Activated CD4-positive, alpha-beta T cell treated with anti-CD3 and anti-CD28 coated beads for 4 hours (primary cell): ENCODE measurements at regions not wholly inside any gene's neighbourhood (a gene's known extent, or its start where the extent isn't known, plus 50 kb on each side); places are given as distances from the start of the nearest gene placed in this dataset.
A peak's percentile ranks its signal among the peaks of the same experiment; 100 is the strongest.
"Not testable (repeated sequence)": the region's sequence is repeated elsewhere in the genome, so short reads cannot be mapped to it uniquely, and the experiment has no call there.

Source experiments
- DNase-seq, 2 donors: peaks; one replicate each; pipeline ENCODE4 v3.0.0-alpha.2; 2020

GRCh38 chr2:84038866-84039265 is 420.2 kb downstream of the SUCLG1 start:
- DNase-seq = no peak

- DNase-seq = no peak
These were observed 425.6 kb downstream of the SUCLG1 start for GRCh38 chr2:84033347-84033974.

GRCh38 chr2:84031312-84032050 is 427.6 kb downstream of the SUCLG1 start:
- no peak for DNase-seq

- DNase-seq = no peak
These were observed 429.0 kb downstream of the SUCLG1 start for GRCh38 chr2:84029903-84030575.

GRCh38 chr2:84026818-84027217 is 432.3 kb downstream of the SUCLG1 start:
- no peak for DNase-seq

- peak in 1 of 2 donors; percentile 7 for DNase-seq
These were observed 436.2 kb downstream of the SUCLG1 start for GRCh38 chr2:84022810-84023431.

- no peak for DNase-seq
These were observed 442.1 kb downstream of the SUCLG1 start for GRCh38 chr2:84017010-84017409.

GRCh38 chr2:84016183-84016582 is 442.9 kb downstream of the SUCLG1 start:
- DNase-seq = no peak

- DNase-seq = no peak
These were observed 461.2 kb downstream of the SUCLG1 start for GRCh38 chr2:83997889-83998288.

- no peak for DNase-seq
These were observed 464.4 kb downstream of the SUCLG1 start for GRCh38 chr2:83994633-83995179.

GRCh38 chr2:83993873-83994632 is 465.0 kb downstream of the SUCLG1 start:
- DNase-seq = no peak

- DNase-seq = no peak
These were observed 467.1 kb downstream of the SUCLG1 start for GRCh38 chr2:83991992-83992391.

GRCh38 chr2:83990636-83991035 is 468.4 kb downstream of the SUCLG1 start:
- DNase-seq = no peak

- not testable (repeated sequence) for DNase-seq
These were observed 482.5 kb downstream of the SUCLG1 start for GRCh38 chr2:83976628-83977027.

GRCh38 chr2:83972128-83972527 is 487.0 kb downstream of the SUCLG1 start:
- DNase-seq = no peak

- DNase-seq = no peak
These were observed 487.5 kb downstream of the SUCLG1 start for GRCh38 chr2:83971547-83971946.

- DNase-seq = no peak
These were observed 488.7 kb downstream of the SUCLG1 start for GRCh38 chr2:83970217-83970929.

- DNase-seq = no peak
These were observed 490.0 kb downstream of the SUCLG1 start for GRCh38 chr2:83969085-83969484.

- no peak for DNase-seq
These were observed 491.2 kb downstream of the SUCLG1 start for GRCh38 chr2:83967854-83968253.

GRCh38 chr2:83966946-83967345 is 492.1 kb downstream of the SUCLG1 start:
- DNase-seq = not testable (repeated sequence)

- no peak for DNase-seq
These were observed 497.6 kb downstream of the SUCLG1 start for GRCh38 chr2:83961512-83961911.

- no peak for DNase-seq
These were observed 498.7 kb downstream of the SUCLG1 start for GRCh38 chr2:83960371-83960770.
